ENCODE measurements at regions not wholly inside any gene's neighbourhood (a gene's known extent, or its start where the extent isn't known, plus 50 kb on each side); places are given as distances from the start of the nearest gene placed in this dataset.

DNA sequence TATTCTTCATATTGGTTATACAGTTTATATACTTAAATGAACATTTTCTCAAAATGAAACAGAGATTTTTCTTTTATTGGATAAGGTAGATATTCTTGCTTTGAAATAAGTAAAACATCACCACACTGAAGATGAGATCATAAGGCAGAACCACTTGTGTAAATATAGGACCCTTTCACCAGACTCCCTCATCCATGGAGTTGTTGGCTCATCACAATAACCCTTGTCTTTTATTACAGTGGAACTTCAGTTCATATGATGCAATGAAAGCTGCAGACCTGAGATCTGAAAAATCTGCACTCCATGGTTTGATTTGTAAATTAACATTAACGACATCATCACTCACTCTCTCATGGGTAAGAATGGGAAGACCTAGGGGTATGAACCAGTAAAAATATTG, 51.9 kb upstream of the DBX2 start:
- peak; percentile 6 for DNase-seq

DNA sequence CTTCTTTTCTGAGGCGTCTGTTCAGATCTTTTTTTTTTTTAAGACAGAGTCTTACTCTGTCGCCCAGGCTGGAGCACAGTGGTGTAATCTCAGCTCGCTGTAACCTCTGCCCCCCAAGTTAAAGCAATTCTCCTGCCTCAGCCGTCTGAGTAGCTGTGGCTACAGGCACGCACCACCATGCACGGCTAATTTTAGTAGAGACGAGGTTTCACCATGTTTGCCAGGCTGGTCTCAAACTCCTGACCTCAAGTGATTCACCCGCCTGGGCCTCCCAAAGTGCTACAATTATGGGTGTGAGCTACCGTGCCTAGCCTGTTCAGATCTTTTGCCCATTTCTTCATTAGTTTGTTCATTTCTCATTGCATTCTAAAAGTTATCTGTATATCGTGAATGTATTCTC, 55.1 kb upstream of the DBX2 start:
- DNase-seq = no peak

- no peak for DNase-seq
Observed at GRCh38 chr12:45112306-45112705, 61.4 kb upstream of the DBX2 start.

- no peak for DNase-seq
Observed at GRCh38 chr12:45121224-45121623, 70.3 kb upstream of the DBX2 start.

GRCh38 chr12:45122768-45123380, 72.0 kb upstream of the DBX2 start:
- peak; percentile 64 for DNase-seq

GRCh38 chr12:45124485-45125155, 73.7 kb upstream of the DBX2 start:
- DNase-seq = no peak

DNA sequence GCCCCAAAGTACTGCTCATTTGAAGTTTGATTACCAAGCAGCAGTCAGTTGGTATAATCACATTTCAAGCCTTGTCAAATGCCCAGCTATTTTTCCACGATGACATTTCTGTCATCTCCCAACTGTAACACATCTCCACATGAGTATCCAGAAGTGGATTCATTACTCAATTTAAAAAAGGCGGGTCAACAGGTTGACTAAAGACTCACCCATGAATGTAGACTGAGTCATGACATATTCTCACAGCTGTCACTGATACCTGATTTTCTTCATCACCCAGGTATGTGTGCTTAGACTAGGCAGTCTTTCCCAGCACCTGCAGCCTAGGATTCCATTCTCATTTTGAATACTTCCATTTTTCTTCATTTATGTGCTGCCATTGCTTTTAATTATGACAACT, 75.1 kb upstream of the DBX2 start:
- DNase-seq = no peak

GRCh38 chr12:45128637-45129036, 77.7 kb upstream of the DBX2 start:
- DNase-seq = no peak

- DNase-seq = peak; percentile 83
Observed at GRCh38 chr12:45130881-45131281, 80.0 kb upstream of the DBX2 start.

- peak; percentile 20 for DNase-seq
Observed at GRCh38 chr12:45131506-45131905, 80.6 kb upstream of the DBX2 start.

GRCh38 chr12:45138609-45139008, 77.3 kb upstream of the ANO6 start:
- DNase-seq = no peak

DNA sequence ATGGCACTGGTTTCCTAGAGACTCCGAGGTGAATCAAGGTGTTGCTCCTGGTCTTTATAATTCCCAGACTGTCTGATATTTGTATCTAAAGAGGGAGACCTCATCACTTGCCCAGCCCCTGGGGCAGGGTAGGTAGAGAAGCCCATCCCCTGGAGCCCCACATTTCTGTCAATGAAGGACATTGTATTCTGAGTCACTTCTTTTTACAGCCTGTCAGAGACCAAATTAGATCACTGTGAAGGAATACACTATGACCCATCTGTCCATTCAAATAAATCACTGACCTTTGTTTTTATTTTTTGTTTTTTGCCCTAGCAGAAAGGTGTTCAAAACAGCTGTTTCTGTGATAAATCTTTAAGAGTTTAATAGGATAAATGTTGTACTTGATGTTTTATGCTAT, 67.9 kb upstream of the ANO6 start:
- DNase-seq = no peak

DNA sequence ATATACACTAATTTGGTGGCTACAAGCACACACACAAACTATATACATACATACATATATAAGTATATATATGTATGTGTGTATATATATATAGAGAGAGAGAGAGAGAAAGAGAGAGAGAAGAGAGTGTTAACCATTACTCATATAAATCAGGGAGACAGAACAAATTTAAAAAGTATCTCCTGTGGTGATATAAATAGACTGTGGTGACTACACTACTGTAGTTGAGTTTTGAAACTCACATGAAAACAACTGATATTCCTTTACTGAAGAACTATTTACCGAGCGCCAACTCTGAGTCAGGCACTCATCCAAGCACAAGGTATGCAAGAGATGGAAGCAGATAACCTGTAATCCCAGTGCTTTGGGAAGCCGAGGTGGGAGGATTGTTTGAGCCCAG, 67.3 kb upstream of the ANO6 start:
- DNase-seq = no peak

DNA sequence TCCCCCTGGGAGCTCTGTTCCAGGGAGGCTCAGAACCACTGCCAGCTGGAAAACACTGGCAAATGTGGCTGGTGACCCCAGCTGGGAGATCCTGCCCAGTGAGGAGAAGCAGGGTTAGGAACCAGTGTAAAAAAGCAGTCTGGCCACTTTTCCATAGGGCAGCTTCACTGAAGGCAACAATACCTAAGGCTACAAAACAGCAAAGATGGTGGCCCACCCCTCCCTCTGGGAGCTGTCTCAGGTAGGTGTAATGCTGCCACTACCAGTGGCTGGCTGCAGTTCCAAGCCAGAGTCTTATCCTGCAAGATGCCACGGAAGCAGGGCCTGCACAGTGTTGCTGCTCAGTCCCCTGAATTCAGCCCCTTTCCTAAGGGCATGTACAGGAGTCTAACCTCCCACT, 50.6 kb upstream of the ANO6 start:
- no peak for DNase-seq

DNA sequence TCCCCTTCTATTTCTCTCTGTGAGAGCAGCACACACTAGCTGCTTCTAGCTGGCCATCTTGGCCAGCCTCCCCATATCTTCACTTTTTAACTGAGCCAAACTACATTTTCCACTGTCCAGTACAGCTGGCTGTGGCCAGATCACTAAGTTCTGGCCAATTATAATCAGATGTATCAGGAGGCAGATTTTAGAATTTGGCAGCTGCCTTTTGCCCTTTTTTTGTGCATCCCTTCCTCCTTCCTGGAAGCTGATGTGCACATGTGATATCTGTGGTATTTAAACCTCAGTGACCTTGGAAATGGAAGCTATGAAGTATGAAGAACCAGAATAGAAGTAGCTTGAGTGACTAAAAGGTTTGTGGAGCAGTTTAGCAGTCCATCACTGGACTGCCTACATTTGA, 49.8 kb upstream of the ANO6 start:
- DNase-seq = no peak

Data from eye (tissue), 1 donor.